ENCODE measurements at regions not wholly inside any gene's neighbourhood (a gene's known extent, or its start where the extent isn't known, plus 50 kb on each side); places are given as distances from the start of the nearest gene placed in this dataset.
A peak's percentile ranks its signal among the peaks of the same experiment; 100 is the strongest.

GRCh38 chr2:177098001-177098613 is 114.5 kb upstream of the HNRNPA3 start (continued):
- TF ChIP-seq MXD1 (CRISPR knock-in tag; IDR thresholded peaks at IDR 0.05), result no peak
- TF ChIP-seq RELA (CRISPR knock-in tag; IDR thresholded peaks at IDR 0.05), result no peak
- TF ChIP-seq ZNF615 (CRISPR knock-in tag; IDR thresholded peaks at IDR 0.05; ENCODE audit: borderline replicate concordance), result no peak
- TF ChIP-seq SRSF1 (optimal IDR thresholded peaks at IDR 0.05; ENCODE audit: low read depth, low read length), result no peak

DNA sequence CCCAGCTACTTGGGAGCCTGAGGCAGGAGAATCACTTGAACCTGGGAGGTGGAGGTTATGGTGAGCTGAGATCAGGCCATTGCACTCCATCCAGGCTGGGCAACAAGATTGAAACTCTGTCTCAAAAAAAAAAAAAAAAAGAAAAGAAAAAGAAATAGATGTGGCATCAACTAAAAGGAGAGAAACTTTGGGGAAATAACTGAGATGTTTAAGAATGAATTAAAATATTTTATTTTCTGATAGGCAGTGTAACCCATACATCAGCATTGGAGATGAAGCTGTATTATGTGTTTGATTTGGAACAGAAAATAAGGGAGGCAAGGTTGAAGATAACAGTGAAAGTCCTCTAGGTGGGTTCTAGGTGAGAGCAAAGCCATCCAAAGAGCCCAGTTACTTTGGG is 110.7 kb upstream of the HNRNPA3 start:
- CTCF ChIA-PET (ENCODE audit: low intra/inter-chr PET ratio, low total read pairs), result no interaction called here
- BruUV-seq (replicated peaks), result no TSS peak

GRCh38 chr2:177106212-177106611 is 106.4 kb upstream of the HNRNPA3 start:
- POLR2A ChIA-PET, result no interaction called here
- BruUV-seq (replicated peaks), result no TSS peak
- peak; percentile 100 for ATAC-seq
- Histone ChIP-seq H3K4me3 (replicated peaks in 1 of 3; ENCODE audit: insufficient read depth in 1 of 3, low read depth in 2 of 3, low read length in 3 of 3) (no peak overlapping the region), H3K27ac (ENCODE audit: extremely low read length, insufficient read depth, low read length) (no peak overlapping the region), H3K4me1 (ENCODE audit: insufficient read depth, low read length) (no peaks in the 10 kb centered on the region), H3K9ac (ENCODE audit: insufficient read depth, low read depth, low read length) (no peak overlapping the region), H3K27me3 (ENCODE audit: control insufficient read depth in 1 of 2, insufficient read depth in 2 of 2, low read length in 2 of 2) (peaks cover 0 to 12% of the 10 kb centered on the region in 2 experiments; a peak in 2 of 5 replicates), H3K36me3 (replicated peaks in 1 of 2; ENCODE audit: control insufficient read depth in 1 of 2, insufficient read depth in 2 of 2, low read length in 2 of 2) (no peaks in the 10 kb centered on the region), H3K79me2 (ENCODE audit: insufficient read depth, low read length) (no peaks in the 10 kb centered on the region), H3K4me2 (ENCODE audit: low read depth, low read length) (no peak overlapping the region), H4K20me1 (ENCODE audit: insufficient read depth, low read length) (no peaks in the 10 kb centered on the region), H2AFZ (ENCODE audit: low read length) (no peak overlapping the region), H3K9me3 (ENCODE audit: low read length) (no peaks in the 10 kb centered on the region)
- intact Hi-C loops (cut with micrococcal nuclease; ENCODE audit: unreplicated experiment) (no loop called here), in situ Hi-C loops (cut with HindIII; ENCODE audit: extremely low pct_ligation_motif_present, low pct_unique_long_range_greater_than_20kb) (no loop called here)
- peak; percentile 34 for DNase-seq (ENCODE audit: low spot score)
- WGBS (ENCODE audit: low lambda C conversion rate), result 0% methylated on average over 2 of the region's 2 CpGs
- TF ChIP-seq CTCF (CRISPR knock-in tag; IDR thresholded peaks at IDR 0.05) (peak; percentile 35), KDM6A (CRISPR knock-in tag; IDR thresholded peaks at IDR 0.05; ENCODE audit: low read depth) (no peak), STAG1 (CRISPR knock-in tag; IDR thresholded peaks at IDR 0.05) (peak; percentile 43; the same call in 1 of the 2 replicates)
- FAIRE-seq, result peak; percentile 90
- CTCF ChIA-PET (ENCODE audit: low intra/inter-chr PET ratio, low total read pairs), result no interaction called here

More for the DNA sequence above, 110.7 kb upstream of the HNRNPA3 start:
- ATAC-seq (no peak), DNase-seq (ENCODE audit: low spot score) (no peak), FAIRE-seq (no peak)
- Histone ChIP-seq H3K27me3 (ENCODE audit: control insufficient read depth in 1 of 2, insufficient read depth in 2 of 2, low read length in 2 of 2) (no peaks in the 10 kb centered on the region; a peak in 1 of 5 replicates), H3K4me1 (ENCODE audit: insufficient read depth, low read length) (no peaks in the 10 kb centered on the region), H3K27ac (ENCODE audit: extremely low read length, insufficient read depth, low read length) (no peak overlapping the region), H2AFZ (ENCODE audit: low read length) (no peak overlapping the region), H3K36me3 (replicated peaks in 1 of 2; ENCODE audit: control insufficient read depth in 1 of 2, insufficient read depth in 2 of 2, low read length in 2 of 2) (no peaks in the 10 kb centered on the region), H3K4me3 (replicated peaks in 1 of 3; ENCODE audit: insufficient read depth in 1 of 3, low read depth in 2 of 3, low read length in 3 of 3) (no peak overlapping the region), H3K79me2 (ENCODE audit: insufficient read depth, low read length) (no peaks in the 10 kb centered on the region), H3K9ac (ENCODE audit: insufficient read depth, low read depth, low read length) (no peak overlapping the region), H3K9me3 (ENCODE audit: low read length) (no peaks in the 10 kb centered on the region), H4K20me1 (ENCODE audit: insufficient read depth, low read length) (no peaks in the 10 kb centered on the region), H3K4me2 (ENCODE audit: low read depth, low read length) (no peak overlapping the region)
- in situ Hi-C loops (cut with HindIII; ENCODE audit: extremely low pct_ligation_motif_present, low pct_unique_long_range_greater_than_20kb) (no loop called here), intact Hi-C loops (cut with micrococcal nuclease; ENCODE audit: unreplicated experiment) (no loop called here)
- TF ChIP-seq KDM5A (IDR thresholded peaks at IDR 0.05; ENCODE audit: borderline replicate concordance, low read length), result no peak
- TF ChIP-seq SMARCE1 (IDR thresholded peaks at IDR 0.05; ENCODE audit: borderline replicate concordance), result no peak
- POLR2A ChIA-PET, result no interaction called here

Measured in HepG2 (cell line).